Limb (tissue), 2 donors: ENCODE measurements at regions not wholly inside any gene's neighbourhood (a gene's known extent, or its start where the extent isn't known, plus 50 kb on each side); places are given as distances from the start of the nearest gene placed in this dataset.
"Not testable (repeated sequence)": the region's sequence is repeated elsewhere in the genome, so short reads cannot be mapped to it uniquely, and the experiment has no call there.

ENCODE experiments used
- DNase-seq, 2 donors: peaks; one replicate each; pipeline ENCODE4 v3.0.0-alpha.2; 2016; ENCODE audit errors: extremely low spot score in 2 of 2

GRCh38 chr16:26970292-26970691 is 96.4 kb upstream of the C16orf82 start:
- DNase-seq = no peak

- DNase-seq = no peak
Measured at GRCh38 chr16:26976873-26977272, 89.9 kb upstream of the C16orf82 start.

DNA sequence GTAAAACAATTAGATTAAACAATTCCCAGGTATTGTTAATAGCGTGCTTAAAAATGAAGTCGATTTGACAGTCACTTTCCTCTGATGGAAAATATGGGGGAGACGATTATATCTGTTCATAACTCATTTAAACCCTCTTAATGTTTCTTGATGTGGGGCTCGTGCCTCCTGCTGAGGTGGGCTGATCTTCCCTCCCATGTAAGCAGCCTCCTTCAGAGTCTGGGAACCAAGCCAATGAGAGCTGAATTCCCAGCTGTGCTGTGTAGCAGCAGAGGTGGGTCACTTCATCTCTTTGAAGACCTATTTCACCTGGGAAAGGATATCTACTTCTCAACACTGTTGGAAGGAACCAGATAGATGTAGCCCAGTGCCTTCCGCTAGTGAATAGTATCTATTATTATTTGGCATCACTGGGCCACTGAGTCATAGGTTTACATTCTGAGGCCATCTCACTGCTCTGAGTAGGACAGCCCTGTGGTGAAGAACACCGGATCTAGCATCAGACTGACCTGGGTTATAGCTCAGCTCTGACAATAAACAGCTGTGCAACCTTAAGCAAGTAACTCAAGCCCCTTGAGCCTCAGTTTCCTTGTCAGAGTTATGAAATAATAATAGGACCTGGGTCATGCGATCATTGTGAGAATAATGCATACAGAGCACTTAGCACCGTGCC is 85.3 kb upstream of the C16orf82 start:
- DNase-seq = no peak

- no peak for DNase-seq
Measured at GRCh38 chr16:26982422-26982821, 84.3 kb upstream of the C16orf82 start.

DNA sequence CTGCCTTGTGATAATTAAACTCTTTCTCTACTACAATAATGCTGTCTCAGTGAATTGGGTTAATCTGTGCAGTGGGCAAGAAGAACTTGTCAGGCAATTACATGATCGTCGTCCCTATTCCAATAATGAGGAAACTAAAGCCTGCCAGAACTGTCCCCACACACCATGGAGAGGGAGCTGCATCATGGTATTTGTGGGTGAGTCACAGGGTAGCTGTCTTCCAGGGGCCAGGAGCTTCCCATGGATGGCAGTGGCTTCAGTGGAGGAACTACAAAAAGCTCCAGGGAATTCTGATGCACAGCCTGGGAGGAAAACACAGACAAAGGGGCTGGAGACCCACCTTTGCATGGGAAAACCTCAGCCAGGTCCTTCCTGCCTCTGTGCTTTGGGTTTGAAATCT is 83.3 kb upstream of the C16orf82 start:
- no peak for DNase-seq

DNA sequence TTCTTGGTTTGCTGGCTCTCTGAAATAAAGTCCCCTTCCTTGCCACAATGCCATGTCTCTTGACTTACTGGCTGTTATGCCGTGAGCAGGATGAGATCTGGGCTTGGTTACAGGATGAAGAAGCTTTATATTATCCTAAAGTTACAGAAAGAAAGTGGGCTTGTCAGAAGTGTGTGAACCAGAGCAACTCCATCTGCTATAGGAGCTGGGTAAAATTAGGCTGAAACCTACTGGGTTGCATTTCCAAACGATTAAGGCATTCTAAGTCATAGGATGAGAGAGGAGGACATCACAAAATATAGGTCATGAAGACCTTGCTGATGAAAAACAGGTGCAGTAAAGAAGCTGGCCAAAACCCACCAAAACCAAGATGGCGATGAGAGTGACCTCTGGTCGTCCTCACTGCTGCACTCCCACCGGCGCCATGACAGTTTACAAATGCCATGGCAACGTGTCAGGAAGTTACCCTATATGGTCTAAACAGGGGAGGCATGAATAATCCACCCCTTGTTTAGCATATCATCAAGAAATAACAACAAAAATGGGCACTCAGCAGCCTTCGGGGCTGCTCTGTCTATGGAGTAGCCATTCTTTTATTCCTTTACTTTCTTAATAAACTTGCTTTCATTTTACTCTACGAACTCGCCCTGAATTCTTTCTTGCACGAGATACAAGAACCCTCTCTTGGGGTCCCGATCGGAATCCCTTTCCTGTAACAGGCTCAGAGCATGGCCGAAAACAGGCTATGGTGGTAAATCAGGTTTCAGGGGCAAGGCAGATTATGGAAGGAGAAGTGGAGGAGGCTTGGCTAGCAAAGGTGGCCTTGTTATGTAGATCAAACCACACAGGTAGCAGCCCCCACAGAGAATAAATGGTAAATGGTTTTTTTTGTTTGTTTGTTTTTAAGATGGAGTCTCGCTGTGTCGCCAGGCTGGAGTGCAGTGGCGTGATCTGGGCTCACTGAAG is 81.3 kb upstream of the C16orf82 start:
- no peak for DNase-seq

DNA sequence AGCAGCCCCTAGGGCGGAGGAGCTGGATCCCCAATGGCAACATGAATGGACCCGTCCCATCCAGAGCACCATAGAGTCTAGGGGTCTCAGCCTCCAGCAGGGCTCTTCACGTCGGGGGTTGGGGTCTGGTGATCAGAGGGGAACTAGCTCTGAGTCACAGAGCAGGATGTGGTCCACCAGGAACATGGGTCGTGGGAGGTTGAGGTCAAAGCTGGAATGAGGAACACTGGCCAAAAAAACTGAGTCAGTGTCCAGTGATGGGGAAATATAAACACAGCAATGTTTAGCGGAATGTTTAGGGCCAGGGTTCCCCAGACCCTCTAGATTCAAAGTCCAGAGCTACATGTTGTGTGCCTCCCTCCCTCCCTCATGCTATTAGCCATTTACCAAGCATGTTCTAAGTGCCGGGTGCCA is 79.1 kb upstream of the C16orf82 start:
- no peak for DNase-seq

GRCh38 chr16:26988186-26988585 is 78.5 kb upstream of the C16orf82 start:
- DNase-seq = no peak

DNA sequence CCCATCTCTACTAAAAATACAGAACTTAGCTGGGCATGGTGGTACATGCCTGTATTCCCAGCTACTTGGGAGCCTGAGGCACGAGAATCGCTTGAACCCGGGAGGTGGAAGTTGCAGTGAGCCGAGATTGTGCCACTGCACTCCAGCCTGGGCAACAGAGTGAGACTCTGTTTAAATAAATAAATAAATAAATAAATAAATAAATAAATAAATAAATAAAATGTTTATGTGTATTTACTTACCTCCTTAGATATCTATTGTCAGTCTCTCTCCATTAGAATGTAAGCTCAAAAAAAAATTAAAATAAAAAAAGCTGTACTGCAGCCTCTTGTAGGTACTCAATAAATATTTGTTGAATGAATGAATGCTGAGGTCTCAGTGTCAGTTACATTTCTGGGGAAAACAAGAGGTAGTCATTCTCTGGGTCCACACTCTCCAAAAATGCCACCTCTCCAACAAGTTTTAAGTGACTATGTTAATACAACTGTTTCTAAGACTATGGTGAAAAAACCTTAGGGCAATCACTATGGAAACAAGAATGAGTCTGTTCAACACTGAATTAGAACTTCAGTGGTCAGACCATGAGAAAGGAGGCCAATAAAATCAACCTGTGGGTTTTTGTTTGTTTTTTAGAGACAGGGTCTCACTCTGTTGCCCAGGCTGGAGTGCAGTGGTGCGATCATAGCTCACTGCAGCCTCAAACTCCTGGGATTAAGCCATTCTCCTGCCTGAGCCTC is 76.2 kb upstream of the C16orf82 start:
- not testable (repeated sequence) for DNase-seq

DNA sequence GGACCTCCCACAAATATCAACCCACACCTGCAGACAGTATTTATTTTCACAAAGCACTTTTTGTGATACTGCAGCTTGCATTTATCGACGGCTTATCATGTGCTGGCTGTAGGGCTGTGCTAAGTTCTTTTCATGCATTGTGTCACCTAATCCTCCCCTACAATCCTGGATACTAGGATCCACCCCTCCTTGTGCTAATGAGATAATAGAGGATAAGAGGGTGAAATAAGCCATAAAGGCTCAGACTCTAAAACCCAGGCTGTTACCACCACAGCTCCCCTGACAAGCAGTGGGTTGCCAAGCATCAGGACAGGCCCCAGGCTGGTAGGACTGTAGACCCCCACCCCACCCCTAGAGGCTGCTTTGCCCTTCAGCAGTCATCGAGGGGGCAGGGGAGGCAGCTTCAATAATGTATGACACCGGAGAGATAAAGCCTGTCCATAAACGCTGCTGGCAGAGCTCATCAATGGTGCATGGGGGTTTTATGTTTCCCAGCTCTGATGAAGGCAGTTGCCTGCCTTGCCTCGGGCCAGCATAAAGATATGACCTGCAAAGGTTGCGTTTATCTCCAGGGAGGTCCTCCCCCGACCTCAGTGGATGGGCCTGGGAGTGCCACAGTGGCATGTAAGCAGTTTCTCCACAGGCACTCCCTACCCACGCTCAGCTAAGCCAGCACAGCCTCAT is 73.9 kb upstream of the C16orf82 start:
- DNase-seq = no peak

- no peak for DNase-seq
Measured at GRCh38 chr16:26993511-26993910, 73.2 kb upstream of the C16orf82 start.

GRCh38 chr16:26993963-26994362 is 72.8 kb upstream of the C16orf82 start:
- peak in 1 of 2 donors; percentile 8 for DNase-seq

DNA sequence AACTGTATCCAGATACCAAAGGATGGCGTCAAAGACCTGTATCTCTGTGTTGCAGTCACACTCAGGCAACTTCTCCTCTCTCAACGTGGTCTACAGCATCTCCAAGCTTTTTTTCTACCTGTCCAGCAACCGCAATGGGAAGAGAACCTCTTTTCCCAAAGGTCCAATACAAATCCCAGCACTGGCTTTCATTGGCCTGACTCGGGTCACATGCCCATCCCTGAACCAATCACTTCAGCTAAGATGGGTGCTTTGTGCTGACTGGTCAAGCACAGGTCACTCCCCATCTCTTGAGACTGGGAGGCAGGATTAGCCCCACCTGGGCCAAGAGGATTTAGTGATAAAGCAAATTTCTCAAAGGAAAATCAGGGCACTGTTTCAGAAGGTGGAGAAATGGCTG is 71.2 kb upstream of the C16orf82 start:
- no peak for DNase-seq

- no peak for DNase-seq
Measured at GRCh38 chr16:27005386-27005785, 61.3 kb upstream of the C16orf82 start.
